ENCODE measurements at regions not wholly inside any gene's neighbourhood (a gene's known extent, or its start where the extent isn't known, plus 50 kb on each side); places are given as distances from the start of the nearest gene placed in this dataset.
A peak's percentile ranks its signal among the peaks of the same experiment; 100 is the strongest.

- DNase-seq = no peak
Measured at GRCh38 chr3:174675406-174675805, 183.7 kb upstream of the NAALADL2 start.

DNA sequence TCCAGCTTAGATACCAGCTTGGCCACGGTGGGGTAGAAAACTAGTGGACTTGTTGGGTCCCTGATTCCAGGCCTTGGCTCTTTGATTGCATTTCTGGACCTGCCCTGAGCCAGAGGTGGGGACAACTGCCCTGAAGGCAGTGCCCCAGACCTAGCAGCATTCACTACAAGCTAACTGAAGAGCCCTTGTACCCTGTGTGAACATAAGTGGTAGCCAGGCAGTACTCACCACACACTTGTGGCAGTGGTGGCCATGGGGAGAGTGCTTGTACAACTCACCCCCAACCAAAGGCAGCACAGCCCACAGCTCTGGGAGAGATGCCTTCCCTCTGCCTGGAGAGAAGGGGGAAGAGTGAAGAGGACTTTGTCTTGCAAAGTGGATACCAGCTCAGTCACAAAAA lies 177.3 kb upstream of the NAALADL2 start:
- DNase-seq = no peak

DNA sequence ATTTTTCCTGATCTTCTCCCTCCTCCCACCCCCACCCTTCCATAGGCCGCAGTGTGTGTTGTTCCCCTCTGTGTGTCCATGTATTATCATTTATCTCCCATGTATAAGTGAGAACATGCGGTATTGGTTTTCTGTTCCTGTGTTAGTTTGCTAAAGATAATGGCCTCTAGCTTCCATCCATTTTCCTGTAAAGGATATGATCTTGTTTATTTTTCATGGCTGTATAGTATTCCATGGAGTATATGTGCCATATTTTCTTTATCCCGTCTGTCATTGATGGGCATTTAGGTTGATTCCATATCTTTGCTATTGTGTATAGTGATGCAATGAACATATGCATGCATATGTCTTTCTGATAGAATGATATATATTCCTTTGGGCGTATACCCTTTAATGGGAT lies 173.3 kb upstream of the NAALADL2 start:
- DNase-seq = no peak

GRCh38 chr3:174697310-174697709 lies 161.8 kb upstream of the NAALADL2 start:
- DNase-seq = no peak

- no peak for DNase-seq
Measured at GRCh38 chr3:174700736-174701135, 158.4 kb upstream of the NAALADL2 start.

GRCh38 chr3:174710612-174711011 lies 148.5 kb upstream of the NAALADL2 start:
- no peak for DNase-seq

GRCh38 chr3:174715386-174715785 lies 143.7 kb upstream of the NAALADL2 start:
- no peak for DNase-seq

- DNase-seq = no peak
Measured at GRCh38 chr3:174716956-174717505, 142.1 kb upstream of the NAALADL2 start.

- no peak for DNase-seq
Measured at GRCh38 chr3:174720717-174721116, 138.4 kb upstream of the NAALADL2 start.

- DNase-seq = no peak
Measured at GRCh38 chr3:174725303-174725702, 133.8 kb upstream of the NAALADL2 start.

DNA sequence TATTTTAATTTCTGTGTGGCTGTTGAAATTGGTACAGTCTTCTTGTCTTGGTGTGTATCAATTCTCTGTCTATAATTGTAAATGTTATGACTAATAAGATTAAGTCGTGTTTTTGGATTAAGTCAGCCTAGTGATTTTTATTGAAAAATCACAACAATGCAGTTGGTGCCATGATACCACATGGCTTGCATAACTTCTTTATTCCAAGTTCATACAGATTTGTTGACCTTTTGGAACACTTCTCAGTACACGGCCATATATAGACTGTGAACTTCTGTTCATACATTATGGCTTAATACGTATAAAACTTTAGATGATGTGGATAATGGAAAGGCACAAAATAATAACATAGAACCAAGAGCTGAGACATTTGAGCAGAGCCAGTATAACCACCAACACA lies 121.2 kb upstream of the NAALADL2 start:
- no peak for DNase-seq

DNA sequence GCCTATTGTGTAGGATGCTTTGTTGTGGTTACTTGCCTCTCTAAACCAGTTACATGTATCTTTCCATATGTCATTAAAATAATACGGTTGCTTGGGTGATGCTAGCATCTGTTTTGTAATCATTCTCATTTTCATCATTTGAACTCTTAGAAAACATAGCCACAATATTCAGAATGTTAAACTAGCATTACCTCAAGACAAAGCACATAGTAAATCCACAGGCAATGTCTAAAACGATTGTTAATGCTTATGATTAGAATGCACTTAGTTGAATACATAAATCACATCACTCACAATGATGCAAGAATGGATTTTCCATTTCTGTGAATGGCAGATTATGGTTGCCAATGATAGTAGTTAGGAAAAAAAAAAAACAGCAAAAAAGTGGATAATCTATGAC lies 110.0 kb upstream of the NAALADL2 start:
- DNase-seq = no peak

- no peak for DNase-seq
Measured at GRCh38 chr3:174755833-174756829, 103.0 kb upstream of the NAALADL2 start.

DNA sequence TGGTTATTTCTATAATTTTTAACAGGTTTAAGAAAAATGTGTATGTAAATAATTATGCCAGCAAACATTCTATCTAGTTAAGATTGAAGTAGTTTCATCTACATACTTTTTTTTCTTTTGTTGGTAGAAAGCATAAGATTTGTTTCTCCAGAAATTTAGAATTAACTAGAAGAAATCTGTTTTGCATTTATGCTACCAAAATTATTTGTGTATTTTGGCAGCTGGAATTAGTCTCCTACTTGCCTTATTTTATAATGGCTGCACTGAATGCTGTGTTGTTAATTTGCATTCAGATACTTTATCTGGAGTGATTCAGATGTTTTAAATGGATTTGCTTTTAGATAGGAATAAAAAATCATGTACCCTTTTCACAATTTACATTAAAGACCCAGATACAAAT lies 100.2 kb upstream of the NAALADL2 start:
- no peak for DNase-seq

DNA sequence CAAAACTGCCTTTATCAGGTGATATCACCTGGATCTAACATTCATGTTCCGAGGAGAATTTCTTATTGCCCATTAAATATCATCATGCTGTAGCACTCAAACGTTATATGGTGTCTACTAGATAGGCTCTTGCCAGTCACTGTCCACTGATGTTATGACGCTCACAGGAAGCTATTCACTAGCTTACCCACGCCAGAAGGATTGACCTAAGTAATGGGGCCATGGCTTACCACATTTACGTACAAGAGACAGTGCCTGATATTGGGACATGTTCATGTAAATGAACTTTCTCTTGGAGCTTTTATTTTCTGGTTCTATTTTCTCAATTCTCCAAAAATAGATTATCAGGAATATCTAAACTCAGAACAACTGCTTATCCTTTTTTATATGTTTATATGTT lies 91.7 kb upstream of the NAALADL2 start:
- DNase-seq = no peak

DNA sequence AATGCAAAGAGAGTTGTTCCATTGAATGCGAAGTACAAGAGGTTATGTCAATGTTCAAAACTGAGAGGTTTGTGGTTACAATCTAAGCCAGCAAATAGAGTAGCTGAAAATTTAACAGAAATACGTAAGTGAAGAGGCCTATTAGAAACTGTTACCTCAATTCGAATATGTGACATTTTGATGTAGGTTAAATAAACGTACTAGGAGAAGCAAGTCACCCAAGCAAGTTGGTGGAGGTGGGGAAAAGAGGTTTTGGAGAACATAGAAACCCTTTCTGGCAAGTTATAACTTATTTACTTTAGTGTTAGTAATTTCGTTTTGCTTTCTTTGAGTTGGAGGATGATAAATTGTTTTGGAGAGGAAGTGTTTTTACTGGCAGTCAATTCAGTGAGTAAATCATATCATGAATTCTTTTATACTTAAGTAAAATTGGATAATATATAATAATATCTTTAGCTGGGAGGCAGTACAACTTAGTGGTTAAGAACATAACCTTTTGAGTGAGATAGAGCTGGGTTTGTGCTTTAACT lies 91.2 kb upstream of the NAALADL2 start:
- DNase-seq = peak; percentile 16

DNA sequence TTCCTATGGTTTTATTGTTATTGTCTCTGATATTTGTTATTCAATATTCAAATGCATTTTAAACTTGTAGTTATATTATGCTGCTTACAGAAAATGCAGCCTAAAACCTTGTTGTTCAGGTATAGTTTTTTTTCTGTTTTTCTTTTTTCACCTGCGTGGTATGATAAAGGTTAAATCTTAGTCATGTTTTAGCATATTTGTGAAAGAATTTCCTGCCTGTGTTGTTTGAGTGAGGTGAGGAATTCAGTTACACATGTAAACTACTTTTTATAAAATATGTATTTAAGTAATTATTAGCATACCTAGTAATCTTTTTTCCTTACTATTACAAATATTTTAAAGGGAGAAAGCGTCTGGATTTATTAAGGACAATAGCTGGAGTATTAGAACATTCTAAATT lies 90.0 kb upstream of the NAALADL2 start:
- no peak for DNase-seq

GRCh38 chr3:174775603-174776002 lies 83.5 kb upstream of the NAALADL2 start:
- no peak for DNase-seq

GRCh38 chr3:174776123-174776522 lies 83.0 kb upstream of the NAALADL2 start:
- no peak for DNase-seq

- DNase-seq = no peak
Measured at GRCh38 chr3:174776636-174777035, 82.5 kb upstream of the NAALADL2 start.

DNA sequence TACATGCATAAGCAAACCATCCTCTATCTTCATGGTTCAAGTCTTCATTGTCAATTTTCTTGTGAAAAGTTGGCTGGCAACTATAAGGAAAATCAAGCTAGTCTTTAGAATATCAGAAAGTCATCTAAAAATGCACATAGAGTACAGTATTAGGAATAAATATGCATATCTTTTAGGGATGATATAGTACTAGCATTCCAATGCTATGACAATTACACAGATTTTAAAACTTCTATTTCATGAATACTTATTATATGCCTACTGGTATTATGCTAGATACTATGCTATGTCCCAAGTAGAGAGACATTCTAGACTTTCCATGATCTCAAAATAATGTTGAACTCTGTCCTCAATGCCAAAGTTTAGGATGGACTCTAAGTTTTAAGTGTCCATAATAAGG lies 81.3 kb upstream of the NAALADL2 start:
- no peak for DNase-seq

DNA sequence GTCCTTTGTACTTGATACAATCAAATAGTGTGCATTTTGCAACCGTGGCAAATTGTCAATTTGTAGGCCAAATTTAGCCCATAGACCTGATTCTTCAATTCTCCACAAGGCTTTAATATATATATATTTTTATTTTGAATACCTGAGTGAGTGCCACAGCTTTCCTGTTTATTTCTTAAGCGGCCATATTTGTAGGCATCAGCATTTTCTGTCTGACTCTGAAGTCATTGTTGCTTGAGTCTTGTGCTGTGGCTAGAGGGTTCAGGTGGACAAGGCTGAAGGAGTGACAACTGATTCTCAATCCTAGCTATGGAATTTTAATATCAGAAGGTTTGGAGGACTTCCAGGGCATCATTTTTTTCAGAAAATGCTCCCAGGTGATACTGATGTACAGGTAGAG lies 75.6 kb upstream of the NAALADL2 start:
- no peak for DNase-seq

GRCh38 chr3:174784206-174784934 lies 74.8 kb upstream of the NAALADL2 start:
- DNase-seq = no peak

DNA sequence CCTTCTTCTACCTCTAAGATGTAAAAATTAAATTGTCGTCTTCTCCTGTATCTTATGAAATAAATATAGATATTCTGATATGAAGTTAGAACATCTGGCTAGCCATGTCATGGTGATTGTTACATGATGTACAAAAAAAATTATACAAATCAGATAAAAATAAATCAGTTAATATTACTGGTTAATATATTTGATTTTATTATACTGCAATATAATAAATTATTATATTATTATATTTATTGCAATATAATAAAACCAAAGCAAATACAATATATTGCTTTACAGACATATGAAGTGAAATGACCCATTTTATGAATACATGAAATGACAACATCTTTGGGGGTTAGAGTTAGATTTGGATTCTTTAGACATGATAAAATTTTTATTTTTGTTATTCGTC lies 72.3 kb upstream of the NAALADL2 start:
- no peak for DNase-seq

Data from kidney glomerular epithelial cell (primary cell).